AG04449 (cell line): ENCODE measurements at regions not wholly inside any gene's neighbourhood (a gene's known extent, or its start where the extent isn't known, plus 50 kb on each side); places are given as distances from the start of the nearest gene placed in this dataset.

Source experiments
- CTCF ChIA-PET: fragments of 350-600 bp; formaldehyde crosslinking; extraction: SDS; loops from one replicate; lab custom pipeline; 2021; ENCODE audit warnings: antibody characterized with exemption; lab: Yijun Ruan, JAX
- POLR2A ChIA-PET: fragments of 400-600, 350-600 bp; formaldehyde crosslinking; extraction: SDS; loops from one replicate; lab custom pipeline; 2020; ENCODE audit warnings: antibody characterized with exemption, inconsistent platforms; lab: Yijun Ruan, JAX
- DNase-seq: peaks from one replicate; pipeline ENCODE4 v3.0.0-alpha.2; 2010; ENCODE audit warnings: low read depth, low spot score
- H3K4me3 ChIP-seq: 2 replicates; pipeline ENCODE4 v1.5.1; 2011; ENCODE audit warnings: low read depth, mild to moderate bottlenecking, control low read depth, low read length
- TF ChIP-seq, protein P1 (sequence below): IDR thresholded peaks from one replicate; pipeline ENCODE4 v1.5.1; 2011; ENCODE audit warnings: mild to moderate bottlenecking, moderate library complexity, low read length, control low read depth, inconsistent platforms; ENCODE audit not compliant: insufficient read depth; ENCODE audit errors: missing control alignments

DNA sequence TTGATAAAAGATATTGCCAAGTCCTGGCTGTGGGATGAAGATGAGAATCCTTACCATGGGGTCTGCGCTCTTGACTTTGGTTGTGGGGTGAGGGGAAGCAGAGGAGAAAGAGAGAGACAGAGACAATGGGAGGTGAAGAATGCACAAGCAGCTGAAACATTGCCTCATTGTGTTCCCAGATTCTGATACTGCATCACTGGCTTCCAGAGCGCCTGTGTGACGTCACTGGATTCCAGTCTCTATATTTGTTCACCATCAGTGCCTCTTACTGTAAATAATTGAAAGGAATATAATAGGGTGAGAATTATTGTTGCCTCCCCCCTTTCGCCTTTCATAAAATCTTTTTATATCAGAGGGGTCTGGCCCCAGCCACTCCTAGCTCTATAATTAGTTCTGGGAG lies 188.9 kb upstream of the NTF3 start:
- CTCF ChIA-PET = no interaction called here
- POLR2A ChIA-PET = no interaction called here
- H3K4me3 ChIP-seq = no peak overlapping the region
- TF ChIP-seq, protein P1, sequence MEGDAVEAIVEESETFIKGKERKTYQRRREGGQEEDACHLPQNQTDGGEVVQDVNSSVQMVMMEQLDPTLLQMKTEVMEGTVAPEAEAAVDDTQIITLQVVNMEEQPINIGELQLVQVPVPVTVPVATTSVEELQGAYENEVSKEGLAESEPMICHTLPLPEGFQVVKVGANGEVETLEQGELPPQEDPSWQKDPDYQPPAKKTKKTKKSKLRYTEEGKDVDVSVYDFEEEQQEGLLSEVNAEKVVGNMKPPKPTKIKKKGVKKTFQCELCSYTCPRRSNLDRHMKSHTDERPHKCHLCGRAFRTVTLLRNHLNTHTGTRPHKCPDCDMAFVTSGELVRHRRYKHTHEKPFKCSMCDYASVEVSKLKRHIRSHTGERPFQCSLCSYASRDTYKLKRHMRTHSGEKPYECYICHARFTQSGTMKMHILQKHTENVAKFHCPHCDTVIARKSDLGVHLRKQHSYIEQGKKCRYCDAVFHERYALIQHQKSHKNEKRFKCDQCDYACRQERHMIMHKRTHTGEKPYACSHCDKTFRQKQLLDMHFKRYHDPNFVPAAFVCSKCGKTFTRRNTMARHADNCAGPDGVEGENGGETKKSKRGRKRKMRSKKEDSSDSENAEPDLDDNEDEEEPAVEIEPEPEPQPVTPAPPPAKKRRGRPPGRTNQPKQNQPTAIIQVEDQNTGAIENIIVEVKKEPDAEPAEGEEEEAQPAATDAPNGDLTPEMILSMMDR = no peak
- no peak for DNase-seq

DNA sequence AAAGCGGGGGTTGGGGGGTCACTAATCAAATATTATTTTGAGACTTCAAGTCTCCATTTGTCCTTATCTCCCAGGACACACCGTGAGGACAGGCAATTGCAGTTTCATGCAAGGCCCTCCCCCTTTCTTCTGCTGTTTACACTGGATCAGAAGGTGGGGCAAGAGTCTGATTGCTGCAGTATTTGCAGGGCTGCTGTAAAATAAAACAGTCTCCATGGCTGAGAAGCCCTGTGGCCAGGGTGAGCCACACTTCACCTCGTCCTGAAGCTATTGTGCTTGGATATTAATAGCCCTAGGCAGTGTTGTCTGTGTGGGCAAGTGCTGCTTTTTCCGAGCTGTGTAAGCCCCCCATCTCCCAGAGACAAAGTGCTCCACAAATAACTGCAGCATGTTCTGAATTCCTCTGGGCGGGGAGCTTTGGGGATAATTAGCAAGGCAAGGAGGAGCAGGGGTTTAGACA lies 187.4 kb upstream of the NTF3 start:
- ChIA-PET CTCF (interaction anchor here (1.0 kb wide), 1 partner anchor 20 kb away, joined by 4 read pairs; no protein-coding TSS in a partner anchor), POLR2A (no interaction called here)
- TF ChIP-seq, protein P1 = no peak
- no peak for DNase-seq
- H3K4me3 ChIP-seq = no peak overlapping the region

DNA sequence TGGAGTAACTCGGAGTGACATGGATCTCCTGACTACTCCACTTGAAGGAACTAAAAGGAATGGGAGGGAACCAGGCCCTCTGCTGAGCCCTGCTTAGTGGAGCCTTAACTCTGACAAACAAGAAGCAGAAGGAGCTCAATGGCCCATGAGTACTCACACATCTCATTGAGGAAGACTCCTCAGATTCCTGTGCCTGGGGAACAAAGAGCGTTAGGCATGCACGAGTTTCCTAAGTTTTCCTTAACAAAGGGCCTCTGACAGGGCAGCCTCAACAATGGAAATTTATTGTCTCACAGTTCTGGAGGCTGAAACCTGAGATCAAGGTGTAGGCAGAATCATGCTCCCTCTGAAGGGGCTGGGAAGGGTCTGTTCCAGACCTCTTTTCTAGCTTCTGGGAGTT lies 185.7 kb upstream of the NTF3 start:
- TF ChIP-seq, protein P1 = no peak
- no peak overlapping the region for H3K4me3 ChIP-seq
- ChIA-PET CTCF (interaction anchor here (1.0 to 1.2 kb wide), 2 partner anchors 10 to 15 kb away, joined by 3 read pairs; no protein-coding TSS in a partner anchor), POLR2A (no interaction called here)
- DNase-seq = no peak

DNA sequence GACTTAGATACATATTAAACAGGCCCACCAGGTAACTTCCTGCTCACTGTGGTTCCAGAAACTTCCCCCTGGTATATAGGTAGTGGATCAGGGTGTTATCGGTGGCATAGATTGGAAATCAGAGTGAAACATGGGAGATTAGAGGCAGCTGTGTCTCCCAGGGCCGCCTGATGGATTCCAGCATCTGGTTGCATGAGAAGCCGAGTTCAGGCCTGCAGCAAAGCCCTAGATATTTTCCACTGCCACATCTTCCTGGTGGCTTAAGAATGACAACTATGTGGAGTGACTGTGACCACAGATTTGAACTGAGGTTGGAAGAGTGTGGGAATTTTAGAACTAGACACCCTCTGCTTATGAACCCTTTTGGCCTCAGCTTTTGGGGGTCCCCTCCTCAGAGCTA lies 184.8 kb upstream of the NTF3 start:
- ChIA-PET CTCF (no interaction called here), POLR2A (no interaction called here)
- TF ChIP-seq, protein P1 = no peak
- no peak for DNase-seq
- H3K4me3 ChIP-seq = no peak overlapping the region

DNA sequence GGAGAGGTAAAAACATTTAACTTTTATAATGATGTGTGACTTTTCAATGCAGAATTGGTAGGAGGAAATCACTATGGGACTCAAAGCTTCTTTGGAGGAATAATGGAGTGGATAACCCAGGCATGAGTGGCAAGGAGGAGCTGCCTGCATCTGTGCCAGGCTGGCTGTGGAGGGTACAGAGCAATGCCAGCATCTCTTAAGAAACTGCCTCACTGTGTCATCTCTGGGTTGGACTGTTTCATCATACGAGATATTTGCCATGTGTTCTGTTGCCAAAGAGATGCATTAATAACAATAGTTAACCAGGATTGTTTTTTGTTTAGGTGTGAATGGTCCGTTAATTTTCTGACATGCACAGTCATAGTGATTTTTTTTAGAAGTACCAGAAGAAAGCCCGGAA lies 183.7 kb upstream of the NTF3 start:
- no peak for DNase-seq
- H3K4me3 ChIP-seq = no peak overlapping the region
- TF ChIP-seq, protein P1 = no peak
- POLR2A ChIA-PET = no interaction called here
- CTCF ChIA-PET = no interaction called here

DNA sequence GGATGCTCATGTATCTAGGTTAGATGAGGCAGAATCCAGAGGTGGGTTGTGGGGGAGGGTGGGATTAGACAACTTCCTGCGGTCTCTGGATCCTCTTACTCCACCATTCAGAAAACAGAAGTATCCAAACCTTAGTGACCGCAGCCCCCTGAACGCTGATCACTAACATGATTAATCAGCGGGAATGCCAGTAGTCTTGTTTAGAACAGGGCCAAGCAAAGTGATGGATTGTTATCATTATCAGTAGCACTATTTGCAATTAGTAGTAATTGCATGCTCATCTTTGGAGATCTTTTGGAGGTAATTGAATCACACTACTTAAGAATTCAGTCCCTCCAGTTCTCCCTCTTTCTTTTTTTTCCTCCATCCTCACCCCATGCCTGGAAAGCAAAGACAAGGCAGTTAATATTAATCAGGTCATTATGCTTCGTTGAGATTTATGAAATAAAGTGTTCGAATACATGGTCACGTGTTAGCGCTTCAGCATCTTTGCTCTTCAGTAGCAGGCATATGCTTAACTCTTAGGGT lies 182.8 kb upstream of the NTF3 start:
- ChIA-PET CTCF (no interaction called here), POLR2A (no interaction called here)
- DNase-seq = no peak
- TF ChIP-seq, protein P1 = no peak
- H3K4me3 ChIP-seq = no peak overlapping the region
